Activated naive CD8-positive, alpha-beta T cell (primary cell): ENCODE measurements at regions not wholly inside any gene's neighbourhood (a gene's known extent, or its start where the extent isn't known, plus 50 kb on each side); places are given as distances from the start of the nearest gene placed in this dataset.

Experiments used
- H3K27ac Mint-ChIP-seq: one replicate; pipeline ENCODE4 v1.8.0; 2021; ENCODE audit warnings: mixed read lengths
- H3K27me3 Mint-ChIP-seq: one replicate; pipeline ENCODE4 v1.8.0; 2021; ENCODE audit warnings: mixed read lengths
- H3K36me3 Mint-ChIP-seq: one replicate; pipeline ENCODE4 v1.8.0; 2021; ENCODE audit warnings: mixed read lengths
- H3K4me1 Mint-ChIP-seq: one replicate; pipeline ENCODE4 v1.8.0; 2021; ENCODE audit warnings: low read depth, mixed read lengths
- H3K4me3 Mint-ChIP-seq: one replicate; pipeline ENCODE4 v1.8.0; 2021; ENCODE audit warnings: mild to moderate bottlenecking, mixed read lengths
- H3K9me3 Mint-ChIP-seq: one replicate; pipeline ENCODE4 v1.8.0; 2021; ENCODE audit warnings: low read depth, mixed read lengths

DNA sequence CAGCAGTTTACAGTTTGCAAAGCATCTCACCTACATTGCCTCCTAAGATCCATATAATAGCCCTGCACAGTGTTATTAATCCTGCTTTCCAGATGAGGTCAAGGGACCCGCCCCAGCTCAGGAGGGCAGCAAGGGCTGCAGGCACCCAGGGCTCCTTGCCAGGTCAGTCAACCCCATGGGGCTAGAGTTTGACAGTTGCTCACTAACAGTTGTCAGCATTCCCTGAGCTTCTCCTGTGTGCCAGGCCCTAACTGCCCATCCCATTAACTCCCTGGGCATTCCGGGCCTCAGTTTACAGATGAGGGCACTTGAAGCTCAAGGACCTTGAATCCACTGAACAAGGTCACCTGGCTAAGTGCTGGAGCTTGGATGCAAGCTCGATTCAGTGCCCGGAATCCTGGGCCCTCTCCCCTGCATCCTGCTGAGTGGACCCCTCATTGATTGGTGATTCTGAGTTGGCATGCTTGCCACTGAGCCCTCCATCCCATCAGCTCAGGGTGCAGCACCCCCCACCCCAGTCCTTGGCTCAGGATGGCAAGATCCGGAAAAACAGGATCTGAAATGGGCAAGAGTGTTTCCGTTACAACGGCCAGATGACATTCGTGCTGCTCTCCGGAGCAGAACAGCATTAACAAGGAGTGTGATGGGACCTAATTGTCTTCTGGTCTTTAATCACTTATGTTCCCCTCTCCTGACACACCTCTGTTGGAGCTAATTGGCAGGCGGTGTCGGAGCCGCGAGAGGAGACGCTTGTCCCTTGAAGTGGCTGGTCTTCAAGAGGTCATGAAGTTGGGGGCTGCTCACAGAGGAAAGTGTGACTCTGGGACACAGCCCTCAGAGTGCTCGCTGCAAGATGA is 87.4 kb upstream of the SHISAL1 start:
- Mint-ChIP-seq H3K27me3 (peaks cover 2% of the 10 kb centered on the region), H3K36me3 (no peaks in the 10 kb centered on the region), H3K4me1 (no peaks in the 10 kb centered on the region), H3K27ac (no peak overlapping the region), H3K9me3 (no peaks in the 10 kb centered on the region), H3K4me3 (no peak overlapping the region)

DNA sequence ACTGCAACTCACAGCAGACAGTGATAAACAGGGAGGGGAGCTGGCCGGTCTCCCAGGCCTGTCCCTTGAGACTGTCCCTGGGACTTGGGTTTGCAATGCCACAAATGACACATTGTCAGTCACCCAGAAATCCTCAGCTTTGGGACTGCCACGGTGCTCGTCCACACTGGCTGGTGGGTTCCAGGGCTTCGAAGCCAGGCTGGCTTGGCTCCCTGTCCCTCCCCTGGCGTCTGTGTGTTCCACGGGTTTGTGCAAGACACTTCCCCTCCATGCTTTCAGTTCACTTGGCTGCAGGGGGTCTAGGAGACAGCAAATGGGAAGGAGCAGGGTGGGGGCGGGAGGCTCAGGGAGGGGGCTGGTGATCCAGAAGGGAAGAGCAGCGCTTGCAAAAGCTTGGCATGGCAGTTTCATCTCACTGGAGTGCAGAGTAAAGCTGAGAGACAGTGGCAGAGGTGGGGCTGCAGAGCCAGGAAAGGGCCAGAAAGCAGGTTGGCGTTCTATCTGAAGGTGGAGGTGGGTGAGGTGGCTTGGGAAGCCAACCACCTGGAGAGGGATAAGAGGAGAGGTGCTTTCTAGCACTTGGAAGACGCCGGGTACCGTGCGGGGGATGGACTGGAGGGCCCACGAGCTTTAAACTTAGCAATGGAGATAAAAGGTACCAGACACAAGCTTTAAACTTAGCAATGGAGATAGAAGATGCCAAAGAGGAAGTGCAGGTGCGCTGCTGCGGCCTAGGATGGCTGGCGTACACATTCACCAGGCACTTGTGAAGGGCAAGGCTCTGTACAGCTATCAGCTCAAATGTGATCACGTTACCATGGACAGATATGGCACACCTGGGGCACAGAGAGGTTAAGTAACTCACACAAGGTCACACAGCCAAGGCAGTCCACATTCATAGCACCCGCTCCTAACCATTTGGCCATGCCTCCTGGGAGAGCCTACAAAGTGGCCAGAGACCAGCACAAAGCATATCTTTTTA is 86.4 kb upstream of the SHISAL1 start:
- Mint-ChIP-seq H3K4me3 (no peak overlapping the region), H3K27me3 (peaks cover 2% of the 10 kb centered on the region), H3K27ac (peak overlapping the region; percentile 51), H3K9me3 (no peaks in the 10 kb centered on the region), H3K4me1 (no peaks in the 10 kb centered on the region), H3K36me3 (no peaks in the 10 kb centered on the region)

DNA sequence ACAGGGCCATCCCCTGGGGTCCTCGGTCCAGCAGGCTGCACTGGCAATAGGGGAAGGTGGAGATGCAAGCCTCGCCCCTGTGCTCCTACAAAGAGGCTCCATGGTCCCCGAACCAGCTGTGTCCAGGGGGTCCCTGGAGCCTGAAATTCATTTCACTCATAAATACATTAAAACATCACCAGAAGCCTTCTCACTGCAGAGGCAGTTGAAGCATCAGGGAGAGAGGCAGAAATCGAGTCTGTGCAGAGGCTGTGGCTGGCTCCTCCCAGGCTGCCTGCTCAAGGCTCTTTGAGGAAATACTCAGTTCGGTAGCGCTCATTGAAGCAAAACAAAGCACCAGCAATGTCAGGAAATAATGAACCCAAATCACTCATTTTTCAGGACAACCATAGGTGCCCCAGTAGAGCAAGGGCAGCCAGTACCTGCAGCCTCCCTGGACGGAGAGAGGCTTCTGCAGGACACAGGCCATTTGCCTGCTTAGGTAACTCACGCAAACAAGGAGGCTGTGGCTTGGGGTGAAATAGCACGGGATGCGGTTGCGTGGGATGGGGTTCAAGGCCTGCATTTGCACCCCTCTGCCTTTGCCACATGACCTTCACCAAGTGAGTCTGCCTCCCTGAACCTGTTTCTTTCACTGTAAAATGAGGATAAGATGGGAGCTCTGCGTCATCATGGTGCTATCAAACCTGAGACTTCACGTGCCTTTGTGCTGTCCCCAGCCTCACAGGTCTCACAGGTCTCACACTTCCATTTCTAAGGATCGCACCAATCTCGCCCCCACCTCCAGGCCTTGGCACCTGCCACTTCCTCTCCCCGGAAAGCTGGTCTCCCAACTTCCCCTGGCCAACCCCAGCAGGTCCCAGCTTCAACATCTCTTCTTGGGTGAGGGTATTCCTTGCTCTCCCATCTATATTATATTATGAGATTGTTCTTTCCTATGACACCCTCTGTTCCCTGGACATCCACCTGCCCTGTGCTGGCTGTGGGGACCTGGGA is 84.3 kb upstream of the SHISAL1 start:
- H3K27me3 Mint-ChIP-seq, result peaks cover under 1% of the 10 kb centered on the region
- no peak overlapping the region for H3K27ac Mint-ChIP-seq
- H3K36me3 Mint-ChIP-seq, result no peaks in the 10 kb centered on the region
- H3K4me1 Mint-ChIP-seq, result no peaks in the 10 kb centered on the region
- no peaks in the 10 kb centered on the region for H3K9me3 Mint-ChIP-seq
- H3K4me3 Mint-ChIP-seq, result no peak overlapping the region

DNA sequence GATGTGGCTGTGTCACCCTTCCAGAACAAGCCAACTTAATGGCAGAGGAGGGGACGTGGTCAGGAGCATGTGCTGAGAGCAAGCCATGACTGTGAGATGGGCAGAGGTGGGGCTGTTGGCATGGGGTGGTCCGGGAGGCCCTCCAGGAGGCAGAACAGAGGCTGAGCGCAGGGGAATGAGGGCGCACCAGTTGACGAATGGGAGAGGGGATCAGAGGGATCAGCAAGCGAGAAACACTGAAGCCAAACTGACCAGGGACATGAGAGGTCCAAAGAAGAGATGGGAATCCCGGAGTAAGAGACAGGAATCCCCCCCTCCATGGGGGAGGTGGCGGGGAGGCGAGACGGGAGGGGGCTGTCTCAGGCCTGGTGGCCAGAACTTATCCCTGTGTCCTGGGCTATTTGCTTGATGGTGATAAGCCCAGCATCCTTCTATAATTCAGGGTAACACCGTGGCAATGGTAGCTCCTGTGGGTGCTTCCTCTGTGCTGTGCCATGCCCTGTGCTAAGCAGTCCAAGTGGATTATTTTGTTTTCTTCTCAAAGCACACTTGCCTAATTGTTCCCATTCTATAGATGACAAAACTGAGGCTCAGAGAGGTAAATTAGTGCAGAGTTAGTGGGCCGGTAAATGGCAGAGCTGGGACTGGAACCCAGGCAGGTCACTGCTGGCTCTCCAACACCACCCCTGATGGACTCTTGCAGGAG is 83.4 kb upstream of the SHISAL1 start:
- Mint-ChIP-seq H3K4me1 (no peaks in the 10 kb centered on the region), H3K27me3 (no peaks in the 10 kb centered on the region), H3K4me3 (no peak overlapping the region), H3K36me3 (no peaks in the 10 kb centered on the region), H3K9me3 (no peaks in the 10 kb centered on the region), H3K27ac (no peak overlapping the region)

DNA sequence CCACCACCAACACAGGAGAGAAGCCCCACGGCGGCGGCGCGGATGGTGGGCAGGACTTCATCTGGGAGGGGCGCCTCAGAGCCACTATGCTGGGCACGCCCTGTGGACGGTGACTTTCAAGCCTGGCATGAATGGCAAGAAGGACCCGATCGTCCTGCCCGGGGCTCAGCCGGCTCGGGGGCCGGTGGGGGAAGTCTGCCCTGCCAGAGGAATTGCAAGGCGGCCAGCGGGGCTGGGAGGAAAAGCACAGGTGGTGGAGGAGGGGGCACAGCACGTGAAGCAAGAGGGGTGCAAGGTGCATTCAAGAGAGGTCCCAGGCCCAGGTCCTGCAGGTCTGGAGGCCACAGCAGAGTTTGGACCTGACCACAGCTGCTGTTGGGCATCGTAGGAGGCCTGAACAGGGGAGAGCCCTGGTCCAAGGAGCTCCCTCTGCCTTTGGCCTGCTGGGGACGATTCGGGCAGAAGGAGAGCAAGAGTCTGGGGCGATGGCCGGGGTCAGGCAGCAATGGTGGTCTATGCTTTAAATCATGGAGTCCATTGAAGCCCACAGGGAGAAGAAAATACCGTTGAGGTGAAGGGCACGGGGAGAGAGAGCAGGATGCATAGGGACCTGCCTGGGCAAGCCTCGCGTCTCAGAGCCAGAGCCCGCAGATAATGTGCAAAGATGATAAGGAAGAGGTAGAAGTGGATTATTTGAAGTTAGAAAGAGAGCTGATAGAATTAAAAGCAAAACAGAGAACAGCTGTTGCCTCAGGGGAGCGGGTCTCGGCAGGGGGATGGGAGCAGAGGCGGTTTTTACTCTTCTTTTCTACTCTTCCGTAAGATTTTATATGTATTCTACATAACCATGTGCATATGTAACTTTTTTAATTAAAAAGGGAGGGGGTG is 82.6 kb upstream of the SHISAL1 start:
- no peaks in the 10 kb centered on the region for H3K27me3 Mint-ChIP-seq
- no peak overlapping the region for H3K4me3 Mint-ChIP-seq
- H3K9me3 Mint-ChIP-seq, result no peaks in the 10 kb centered on the region
- no peaks in the 10 kb centered on the region for H3K36me3 Mint-ChIP-seq
- H3K27ac Mint-ChIP-seq, result no peak overlapping the region
- H3K4me1 Mint-ChIP-seq, result no peaks in the 10 kb centered on the region

DNA sequence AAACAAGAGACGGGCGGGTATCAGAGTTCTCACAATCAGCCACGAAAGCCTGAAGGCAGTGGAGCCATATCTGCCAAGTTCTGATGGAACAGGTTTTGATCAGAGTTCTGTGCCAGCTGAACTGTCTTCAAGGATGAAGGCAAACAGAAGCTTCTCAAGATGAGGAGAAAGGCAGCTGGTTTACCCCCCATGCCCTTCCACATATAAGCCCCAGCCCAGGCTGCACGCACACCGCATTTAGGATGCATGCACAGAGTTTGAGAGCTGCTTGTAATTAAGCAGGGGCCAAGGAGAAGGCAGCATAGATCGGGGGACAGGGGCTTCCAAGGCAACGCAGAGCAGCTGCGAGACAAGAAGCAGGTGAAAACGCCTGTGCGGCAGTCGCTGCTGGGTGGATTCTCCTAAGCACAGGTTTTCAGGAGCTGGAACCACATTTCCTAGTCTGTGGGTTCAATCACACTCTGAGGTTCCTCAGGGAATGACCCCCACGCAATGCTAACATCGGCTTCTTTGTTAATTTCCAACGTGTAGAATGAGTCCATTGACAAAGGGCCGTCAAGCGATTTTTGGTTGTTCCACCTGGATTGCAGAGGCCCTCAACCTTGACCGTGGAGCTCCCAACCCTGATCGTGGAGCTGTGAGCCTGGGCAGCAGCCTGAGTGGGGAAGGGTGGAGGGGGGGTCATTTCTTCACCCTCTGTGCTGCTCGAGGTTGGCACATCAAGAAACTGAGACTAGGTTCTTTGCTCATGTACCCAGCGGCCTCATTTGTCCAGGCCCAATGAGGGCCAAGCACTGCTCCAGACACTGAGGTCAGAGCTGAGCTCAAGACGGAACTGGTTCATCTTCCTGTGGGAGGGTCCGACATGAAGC is 81.7 kb upstream of the SHISAL1 start:
- Mint-ChIP-seq H3K4me3 (no peak overlapping the region), H3K27ac (no peak overlapping the region), H3K27me3 (no peaks in the 10 kb centered on the region), H3K36me3 (no peaks in the 10 kb centered on the region), H3K9me3 (no peaks in the 10 kb centered on the region), H3K4me1 (no peaks in the 10 kb centered on the region)

DNA sequence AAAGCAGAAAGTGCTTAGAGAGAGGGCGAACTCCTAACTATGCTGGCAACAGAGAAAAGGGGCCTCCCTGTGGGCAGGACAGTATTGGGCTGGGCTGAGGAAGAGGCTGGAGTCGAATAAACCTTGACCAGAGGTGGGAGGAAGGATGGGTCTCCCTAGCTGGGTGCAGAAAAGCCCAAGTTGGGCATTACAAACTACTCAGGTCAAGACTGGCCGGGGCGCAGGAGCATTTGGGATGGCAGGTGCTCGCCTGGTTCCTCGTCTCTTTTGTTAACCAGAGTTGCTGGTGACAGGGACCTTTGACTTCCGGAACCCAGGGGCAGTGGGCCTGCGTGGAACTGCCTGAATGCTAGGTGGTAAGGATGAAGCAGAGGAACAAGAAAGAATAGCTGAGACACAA is 80.3 kb upstream of the SHISAL1 start:
- no peaks in the 10 kb centered on the region for H3K4me1 Mint-ChIP-seq
- peaks cover 2% of the 10 kb centered on the region for H3K27me3 Mint-ChIP-seq
- no peaks in the 10 kb centered on the region for H3K9me3 Mint-ChIP-seq
- no peak overlapping the region for H3K4me3 Mint-ChIP-seq
- no peaks in the 10 kb centered on the region for H3K36me3 Mint-ChIP-seq
- H3K27ac Mint-ChIP-seq, result no peak overlapping the region

DNA sequence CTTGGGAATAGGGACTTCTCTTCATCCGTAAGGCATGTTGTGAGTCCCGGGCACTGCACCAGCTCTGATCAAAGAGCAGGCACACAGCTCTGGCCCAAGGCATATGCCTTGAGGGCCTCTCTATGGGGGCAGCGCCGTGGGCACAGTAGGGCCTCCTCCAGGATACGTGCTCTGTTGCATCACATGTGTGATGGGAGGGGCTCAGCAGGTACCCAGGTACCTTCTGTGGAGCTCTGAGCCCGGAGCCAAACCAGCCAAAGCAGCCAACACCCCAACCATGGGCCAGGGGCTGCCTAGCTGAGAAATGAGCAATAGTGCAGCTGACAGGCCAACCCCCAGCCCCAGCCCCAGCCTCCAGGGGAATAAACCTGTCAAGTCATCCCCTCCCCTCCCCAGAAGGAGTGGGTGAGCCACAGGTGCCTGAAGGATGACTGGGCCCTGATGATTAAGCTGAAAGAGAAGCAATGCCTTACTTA is 79.7 kb upstream of the SHISAL1 start:
- Mint-ChIP-seq H3K27ac (no peak overlapping the region), H3K27me3 (peaks cover 2% of the 10 kb centered on the region), H3K4me1 (no peaks in the 10 kb centered on the region)

DNA sequence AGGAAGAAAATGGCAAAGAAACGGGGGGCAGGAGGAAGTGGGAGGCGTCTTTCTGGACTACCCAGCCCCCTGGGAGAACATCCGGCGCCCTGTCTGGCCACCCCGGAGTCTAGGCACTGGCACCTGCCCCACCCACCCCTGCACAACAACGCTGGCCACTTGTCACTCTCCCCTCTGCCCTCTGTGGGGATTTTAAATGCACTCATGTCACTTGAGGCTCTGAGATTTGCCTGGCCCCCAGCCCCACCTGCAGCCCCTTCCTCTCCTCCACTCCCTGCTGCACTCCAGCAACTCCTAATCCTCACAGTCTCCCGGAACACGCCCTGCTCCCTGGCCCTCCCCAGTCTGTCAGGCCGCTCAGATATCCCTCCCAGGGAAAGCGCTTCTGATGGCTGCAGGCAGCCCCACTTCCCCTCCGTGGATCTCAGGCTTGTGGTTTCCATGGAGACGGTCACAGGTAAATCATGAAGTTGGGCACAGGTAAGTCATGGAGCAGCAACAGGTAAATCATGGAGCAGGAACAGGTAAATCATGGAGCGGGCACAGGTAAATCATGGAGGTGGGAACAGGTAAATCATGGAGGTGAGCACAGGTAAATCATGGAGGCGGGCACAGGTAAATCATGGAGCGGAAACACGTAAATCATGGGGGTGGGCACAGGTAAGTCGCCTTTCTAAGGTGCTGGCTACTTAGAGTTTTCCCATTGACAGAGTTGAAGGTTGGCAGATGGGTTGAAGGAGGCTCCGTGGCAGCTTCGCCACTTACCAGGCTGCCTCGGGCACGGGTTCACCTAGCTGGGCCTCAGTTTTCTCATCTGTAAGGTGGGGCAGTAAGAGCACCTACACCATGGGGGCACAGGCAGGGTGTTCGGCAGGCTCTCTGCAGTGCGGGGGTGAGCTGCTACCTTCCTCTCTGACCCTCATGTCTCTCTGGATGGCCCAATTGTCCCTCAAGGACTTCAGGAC is 79.0 kb upstream of the SHISAL1 start:
- Mint-ChIP-seq H3K4me3 (no peak overlapping the region), H3K27ac (no peak overlapping the region), H3K4me1 (no peaks in the 10 kb centered on the region), H3K36me3 (no peaks in the 10 kb centered on the region), H3K27me3 (peaks cover 4% of the 10 kb centered on the region), H3K9me3 (no peaks in the 10 kb centered on the region)

More for the DNA sequence above, 79.7 kb upstream of the SHISAL1 start:
- H3K36me3 Mint-ChIP-seq, result no peaks in the 10 kb centered on the region
- H3K4me3 Mint-ChIP-seq, result no peak overlapping the region
- no peaks in the 10 kb centered on the region for H3K9me3 Mint-ChIP-seq

DNA sequence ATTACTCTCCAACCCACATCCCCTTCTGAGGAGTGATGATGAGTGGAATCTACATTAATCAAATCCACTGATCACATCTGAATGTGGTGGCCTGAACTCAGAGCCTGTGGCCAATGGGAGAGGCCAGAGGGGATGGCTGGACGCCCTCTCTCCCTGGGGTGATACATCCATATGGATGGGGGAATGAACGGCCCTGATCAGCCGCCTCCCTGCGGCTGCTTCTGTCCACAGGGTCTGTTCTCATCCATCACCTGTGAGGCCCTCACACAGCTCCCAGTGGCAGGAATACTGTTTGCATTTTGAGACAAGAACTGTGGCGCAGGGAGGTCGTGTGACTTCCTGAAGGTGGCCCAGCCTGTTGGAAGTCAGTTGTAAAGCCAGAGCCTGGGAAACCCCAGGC is 78.3 kb upstream of the SHISAL1 start:
- H3K27ac Mint-ChIP-seq, result no peak overlapping the region
- H3K9me3 Mint-ChIP-seq, result no peaks in the 10 kb centered on the region
- H3K36me3 Mint-ChIP-seq, result no peaks in the 10 kb centered on the region
- H3K4me3 Mint-ChIP-seq, result no peak overlapping the region
- H3K4me1 Mint-ChIP-seq, result no peaks in the 10 kb centered on the region
- peaks cover 4% of the 10 kb centered on the region for H3K27me3 Mint-ChIP-seq

DNA sequence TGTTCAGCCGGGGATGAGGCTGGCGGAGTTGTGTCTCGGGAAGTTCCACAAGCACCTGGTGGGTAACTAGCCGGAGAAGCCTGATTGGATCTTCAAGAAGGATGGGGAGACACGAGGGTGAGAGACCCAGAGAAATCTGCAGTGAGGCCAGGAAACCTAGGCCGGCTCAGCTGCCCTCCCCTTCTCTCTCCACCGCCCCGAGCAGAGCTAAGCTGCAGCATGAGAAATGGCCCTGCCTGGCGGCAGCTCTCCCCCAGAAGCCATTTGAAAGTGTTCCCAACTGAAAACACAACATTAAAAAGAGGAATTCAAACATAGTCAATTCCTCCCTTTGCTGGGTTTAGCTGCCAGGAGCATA is 77.8 kb upstream of the SHISAL1 start:
- Mint-ChIP-seq H3K4me1 (no peaks in the 10 kb centered on the region), H3K9me3 (no peaks in the 10 kb centered on the region), H3K27ac (no peak overlapping the region), H3K36me3 (no peaks in the 10 kb centered on the region), H3K4me3 (no peak overlapping the region), H3K27me3 (peaks cover 4% of the 10 kb centered on the region)
